Heart right ventricle (tissue), 16 donors: ENCODE measurements at regions not wholly inside any gene's neighbourhood (a gene's known extent, or its start where the extent isn't known, plus 50 kb on each side); places are given as distances from the start of the nearest gene placed in this dataset.
"Not testable (repeated sequence)": the region's sequence is repeated elsewhere in the genome, so short reads cannot be mapped to it uniquely, and the experiment has no call there.

ENCODE experiments used
- ATAC-seq, 8 donors: fragments of 200-7000 bp; cut with Tn5 transposase; one replicate each; pipeline ENCODE4 v1.9.1; 2020; ENCODE audit warnings: mild to moderate bottlenecking in 8 of 8, moderate library complexity in 8 of 8, moderate number of reproducible peaks in 1 of 8
- DNase-seq, 2 donors: peaks; one replicate each; pipeline ENCODE4 v3.0.0-alpha.2; 2020
- H3K27ac ChIP-seq, 10 donors: fragments of 200-600 bp; sonication (generic) in 2 of 10; one replicate each; pipeline versions ENCODE4 v1.5.0 to v1.8.0; 2020 to 2022; ENCODE audit warnings: mild to moderate bottlenecking in 3 of 10
- H3K27me3 ChIP-seq, 7 donors: fragments of 200-600 bp; one replicate each; pipeline ENCODE4 v1.8.0; 2021 to 2022; ENCODE audit warnings: mild to moderate bottlenecking in 2 of 7
- H3K36me3 ChIP-seq, 9 donors: fragments of 200-600 bp; sonication (generic) in 1 of 9; one replicate each; pipeline versions ENCODE4 v1.5.0 to v1.8.0; 2020 to 2022; ENCODE audit warnings: mild to moderate bottlenecking in 2 of 9
- H3K4me1 ChIP-seq, 9 donors: fragments of 200-600 bp; sonication (generic) in 1 of 9; one replicate each; pipeline versions ENCODE4 v1.5.0 to v1.8.0; 2020 to 2022; ENCODE audit warnings: mild to moderate bottlenecking in 4 of 9
- H3K4me3 ChIP-seq, 10 donors: fragments of 200-600 bp; sonication (generic) in 2 of 10; one replicate each; pipeline versions ENCODE4 v1.5.0 to v1.8.0; 2020 to 2022; ENCODE audit warnings: mild to moderate bottlenecking in 7 of 10, moderate library complexity in 2 of 10
- H3K9me3 ChIP-seq, 11 donors: fragments of 200-600 bp in 10 of 11; sonication (generic) in 2 of 11; one replicate each; pipeline versions ENCODE4 v1.5.0 to v1.8.0; 2013 to 2022; ENCODE audit warnings: mild to moderate bottlenecking in 2 of 11, control low read depth in 1 of 11, moderate library complexity in 1 of 11
- WGBS, 2 donors: extraction: QIAGEN DNeasy Blood & Tissue Kit; methylation state at CpG; one replicate each; pipeline ENCODE4 v1.1.7; 2013; ENCODE audit warnings: inconsistent platforms in 1 of 2; 5-methylcytosine and 5-hydroxymethylcytosine counted together
- intact Hi-C, 10 donors: fragments of 100-400 bp; cut with DNase I; formaldehyde crosslinking; loops; one replicate each; pipeline versions ENCODE4 v1.11.1 to v1.14.2; 2022
- TF ChIP-seq, protein P1 (sequence below), 9 donors: fragments of 200-600 bp; sonication (generic) in 2 of 9; IDR thresholded peaks; one replicate each; pipeline versions ENCODE4 v1.5.0 to v1.8.0; 2021 to 2022; ENCODE audit warnings: antibody characterized with exemption in 9 of 9, mild to moderate bottlenecking in 5 of 9, moderate library complexity in 1 of 9
- donor health status: Arrhythmogenic right ventricular cardiomyopathy.
- donor health status: ischemic (EF 13 %, LVEDD 7.1; RV severe dilation, severe dysfunction).
- donor health status: healthy with polysubstance abuse.
- donor health status: DM: no; HTN: yes; CAD: no.
- donor health status: DM: no; HTN: no; CAD: no.
- donor health status: ischemic (EF 25% LVEDD 6.9; RV normal size, moderate dysfunction).
- donor health status: ischemic (EF 25% LVEDD 5.7; RV mildly dilated, moderate dysfunction).
- donor health status: healthy.
- donor health status: DM: yes; HTN: yes; CAD: no.
- donor health status: Ischemic cardiomyopathy.
- donor health status: ischemic (EF 35%, LVEDD 5.7; RV mildly dilated, moderate dysfunction).
- donor health status: nonischemic (EF 11% LVEDD 7.7; RV severe dilation, severe dysfunction).
- donor health status: DM: yes; HTN: yes; CAD: no.
- donor health status: PGD.
- donor health status: ischemic (EF 29% LVEDD 5.4; RV normal size, mild dysfunction).
- donor health status: nonischemic (EF 23%, LVEDD 6.1; RV moderate dilation, normal function).

DNA sequence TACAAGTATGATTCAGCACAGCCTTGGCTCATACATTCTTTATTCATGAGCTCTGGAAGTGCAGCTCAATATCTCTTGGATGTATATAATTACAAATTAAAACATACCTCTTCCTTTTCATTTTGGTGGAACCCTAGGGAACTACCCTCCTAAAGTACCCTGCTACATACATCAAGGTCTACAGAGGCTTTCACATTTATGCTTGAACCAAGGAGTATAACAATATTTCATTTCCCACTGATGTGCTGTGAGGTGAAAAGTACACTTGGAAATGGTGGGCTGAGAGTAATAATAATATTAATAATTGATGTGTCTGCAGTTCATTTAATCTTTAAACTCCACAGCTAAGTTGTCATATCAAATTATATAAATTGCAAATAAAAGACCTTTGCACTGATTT is 142.2 kb upstream of the LRRC3B start:
- ATAC-seq (no peak), DNase-seq (no peak)
- Histone ChIP-seq H3K9me3 (peaks cover 0 to 11% (median 0%) of the 10 kb centered on the region in 11 donors), H3K4me3 (no peak overlapping the region), H3K36me3 (no peaks in the 10 kb centered on the region), H3K4me1 (no peaks in the 10 kb centered on the region), H3K27me3 (no peaks in the 10 kb centered on the region), H3K27ac (no peak overlapping the region)
- intact Hi-C loops: no loop called here
- TF ChIP-seq, protein P1, sequence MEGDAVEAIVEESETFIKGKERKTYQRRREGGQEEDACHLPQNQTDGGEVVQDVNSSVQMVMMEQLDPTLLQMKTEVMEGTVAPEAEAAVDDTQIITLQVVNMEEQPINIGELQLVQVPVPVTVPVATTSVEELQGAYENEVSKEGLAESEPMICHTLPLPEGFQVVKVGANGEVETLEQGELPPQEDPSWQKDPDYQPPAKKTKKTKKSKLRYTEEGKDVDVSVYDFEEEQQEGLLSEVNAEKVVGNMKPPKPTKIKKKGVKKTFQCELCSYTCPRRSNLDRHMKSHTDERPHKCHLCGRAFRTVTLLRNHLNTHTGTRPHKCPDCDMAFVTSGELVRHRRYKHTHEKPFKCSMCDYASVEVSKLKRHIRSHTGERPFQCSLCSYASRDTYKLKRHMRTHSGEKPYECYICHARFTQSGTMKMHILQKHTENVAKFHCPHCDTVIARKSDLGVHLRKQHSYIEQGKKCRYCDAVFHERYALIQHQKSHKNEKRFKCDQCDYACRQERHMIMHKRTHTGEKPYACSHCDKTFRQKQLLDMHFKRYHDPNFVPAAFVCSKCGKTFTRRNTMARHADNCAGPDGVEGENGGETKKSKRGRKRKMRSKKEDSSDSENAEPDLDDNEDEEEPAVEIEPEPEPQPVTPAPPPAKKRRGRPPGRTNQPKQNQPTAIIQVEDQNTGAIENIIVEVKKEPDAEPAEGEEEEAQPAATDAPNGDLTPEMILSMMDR (IDR thresholded peaks at IDR 0.05): no peak

DNA sequence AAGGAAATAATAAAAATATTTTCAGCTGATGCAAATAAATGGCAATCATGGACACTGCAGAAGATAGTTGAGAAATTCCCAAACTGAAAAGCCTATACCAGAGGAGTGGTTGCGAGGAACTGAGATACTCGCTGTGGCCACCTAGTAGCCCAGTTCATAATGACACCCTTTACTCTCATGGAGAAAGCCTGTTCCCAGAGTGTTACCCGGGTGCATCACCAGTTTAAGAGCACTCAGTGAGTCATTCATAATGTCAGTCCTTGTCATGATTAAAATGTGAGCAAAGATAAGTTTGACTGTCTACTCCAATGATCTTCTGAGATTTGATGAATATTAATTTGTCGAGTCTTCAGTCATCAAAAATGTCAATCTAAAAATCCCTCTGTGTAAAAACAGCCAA is 138.4 kb upstream of the LRRC3B start:
- TF ChIP-seq, protein P1 (IDR thresholded peaks at IDR 0.05): no peak
- peaks cover 0 to 20% (median 0%) of the 10 kb centered on the region in 11 donors for H3K9me3 ChIP-seq
- H3K27me3 ChIP-seq: no peaks in the 10 kb centered on the region
- no peaks in the 10 kb centered on the region for H3K36me3 ChIP-seq
- no peak overlapping the region for H3K4me3 ChIP-seq
- H3K4me1 ChIP-seq: no peaks in the 10 kb centered on the region
- DNase-seq (no peak), ATAC-seq (no peak)
- no peak overlapping the region for H3K27ac ChIP-seq
- intact Hi-C loops: no loop called here
- 69% methylated on average over 4 of the region's 4 CpGs for WGBS, 2 donors

DNA sequence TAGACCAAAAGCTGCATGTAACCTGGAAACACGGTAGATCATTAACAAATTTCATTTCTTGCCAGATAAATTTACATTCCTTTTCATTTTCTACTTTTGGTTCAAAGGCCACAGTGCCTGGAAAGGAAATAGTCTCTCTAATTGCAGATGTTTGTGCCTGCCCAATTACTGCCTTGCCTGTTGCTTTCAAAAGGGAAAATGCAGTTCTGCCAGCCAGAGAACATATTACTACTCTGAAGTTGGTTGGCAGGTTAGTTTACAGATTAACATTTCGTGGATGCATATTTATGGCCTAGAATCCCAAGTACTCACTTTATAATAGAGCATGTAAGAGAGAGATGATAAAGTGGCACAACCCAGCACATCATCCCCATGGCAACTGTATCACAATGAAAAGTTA is 124.3 kb upstream of the LRRC3B start:
- Histone ChIP-seq H3K27me3 (no peaks in the 10 kb centered on the region), H3K36me3 (no peaks in the 10 kb centered on the region), H3K9me3 (peaks cover 0 to 17% (median 0%) of the 10 kb centered on the region in 11 donors), H3K4me1 (no peaks in the 10 kb centered on the region), H3K27ac (no peak overlapping the region), H3K4me3 (no peak overlapping the region)
- TF ChIP-seq, protein P1 (IDR thresholded peaks at IDR 0.05): no peak
- intact Hi-C loops: no loop called here
- no peak for DNase-seq
- ATAC-seq: no peak
- 79 to 82% methylated on average over 2 of the region's 2 CpGs for WGBS, 2 donors

DNA sequence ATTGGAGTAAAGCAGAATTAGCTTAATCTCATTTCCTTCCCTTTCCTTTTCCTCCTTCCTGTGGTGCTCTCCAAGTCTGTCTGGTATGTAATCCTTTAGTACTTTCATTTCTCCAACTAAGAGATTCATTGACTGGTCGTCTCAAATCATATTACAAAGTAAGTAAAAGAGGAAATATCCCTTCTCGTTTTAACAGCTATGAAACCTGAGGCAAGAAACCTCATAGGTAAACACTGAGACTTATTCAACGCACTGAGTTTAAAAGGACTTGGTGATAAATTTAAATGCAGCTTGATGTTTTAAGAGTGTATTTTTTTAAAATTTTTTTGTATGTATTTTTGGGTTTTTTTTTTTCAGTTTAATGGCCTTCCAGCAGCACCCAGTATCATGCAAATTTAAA is 117.2 kb upstream of the LRRC3B start:
- no peaks in the 10 kb centered on the region for H3K4me1 ChIP-seq
- no peak overlapping the region for H3K4me3 ChIP-seq
- WGBS, 2 donors: 43 to 46% methylated on average over 3 of the region's 3 CpGs
- H3K36me3 ChIP-seq: no peaks in the 10 kb centered on the region
- DNase-seq (no peak), ATAC-seq (no peak)
- intact Hi-C loops: no loop called here
- no peaks in the 10 kb centered on the region for H3K27me3 ChIP-seq
- H3K9me3 ChIP-seq: peaks cover 0 to 18% (median 4%) of the 10 kb centered on the region in 11 donors
- TF ChIP-seq, protein P1 (IDR thresholded peaks at IDR 0.05): no peak
- no peak overlapping the region for H3K27ac ChIP-seq

DNA sequence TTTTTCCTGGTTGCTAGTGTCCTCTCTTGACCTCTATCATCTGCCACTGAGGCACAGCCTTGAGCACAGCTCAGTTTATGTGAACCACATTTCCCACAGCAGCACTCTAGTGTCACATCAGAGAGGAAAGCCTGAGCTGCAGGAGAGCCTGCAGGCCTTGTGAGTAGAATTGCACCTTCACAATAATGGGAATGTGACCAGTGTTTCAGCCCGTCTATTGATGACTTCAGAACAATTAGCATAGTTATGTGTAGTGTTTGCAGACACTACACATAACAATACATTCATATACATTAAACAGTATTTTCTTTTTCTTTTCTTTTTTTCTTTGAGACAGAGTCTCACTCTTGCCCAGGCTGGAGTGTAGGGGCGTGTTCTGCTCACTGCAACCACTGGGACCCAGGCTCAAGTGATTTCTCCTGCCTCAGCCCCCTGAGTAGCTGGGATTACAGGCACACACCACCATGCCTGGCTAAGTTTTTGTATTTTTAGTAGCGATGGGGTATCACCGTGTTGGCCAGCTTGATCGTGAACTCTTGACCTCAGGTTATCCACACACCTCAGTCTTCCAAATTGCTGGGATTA is 108.0 kb upstream of the LRRC3B start:
- 68 to 77% methylated on average over 5 of the region's 5 CpGs for WGBS, 2 donors
- H3K27me3 ChIP-seq, H3K27ac ChIP-seq, DNase-seq, H3K36me3 ChIP-seq, H3K4me3 ChIP-seq, intact Hi-C loops, ATAC-seq, H3K4me1 ChIP-seq: not testable (repeated sequence)
- H3K9me3 ChIP-seq: peaks cover 0 to 31% (median 0%) of the 10 kb centered on the region in 11 donors
